Panc1 (cell line): ENCODE measurements at regions not wholly inside any gene's neighbourhood (a gene's known extent, or its start where the extent isn't known, plus 50 kb on each side); places are given as distances from the start of the nearest gene placed in this dataset.

Source experiments
- ATAC-seq: fragments of 200-7000 bp; cut with Tn5 transposase; 2 replicates; pipeline ENCODE4 v1.9.1; 2020; ENCODE audit warnings: mild to moderate bottlenecking, moderate library complexity
- BruUV-seq: library from RNA; stranded (reverse); fragments of 400-500 nt; replicated peaks from 2 replicates; lab custom pipeline; 2021; lab: Mats Ljungman, UMichigan
- CTCF ChIA-PET: fragments of 300-600 bp; sonication (Branson Sonifier 250); formaldehyde crosslinking; loops from one replicate; lab custom pipeline; 2022; ENCODE audit warnings: antibody characterized with exemption; lab: Charles Lee
- POLR2A ChIA-PET: fragments of 300-600 bp; sonication (Branson Sonifier 250); formaldehyde crosslinking; loops from one replicate; lab custom pipeline; 2022; ENCODE audit warnings: antibody characterized with exemption; lab: Charles Lee
- DNase-seq: peaks from one replicate; pipeline ENCODE4 v3.0.0-alpha.2; 2010; ENCODE audit warnings: low read depth, low spot score
- H3K27ac ChIP-seq: 2 replicates; pipeline ENCODE4 v1.5.1; 2011; ENCODE audit warnings: mild to moderate bottlenecking, low read length, inconsistent platforms
- H3K27me3 ChIP-seq: fragments of 200-500 bp; sonication (Bioruptor generic); 2 replicates; pipeline ENCODE4 v1.6.0; 2014; ENCODE audit warnings: low read length, inconsistent platforms; ENCODE audit not compliant: control insufficient read depth, insufficient read depth
- H3K36me3 ChIP-seq: fragments of 200-500 bp; sonication (Bioruptor generic); 2 replicates; pipeline ENCODE4 v1.5.1; 2014; ENCODE audit warnings: inconsistent platforms, mild to moderate bottlenecking, low read length, moderate library complexity; ENCODE audit not compliant: control insufficient read depth, insufficient read depth
- H3K4me1 ChIP-seq: 2 replicates; pipeline ENCODE4 v1.5.1; 2011; ENCODE audit warnings: inconsistent platforms, mild to moderate bottlenecking, low read length, moderate library complexity; ENCODE audit not compliant: control insufficient read depth, insufficient read depth
- H3K4me3 ChIP-seq, 2 experiments: 2 replicates each; pipeline ENCODE4 v1.5.1; 2011 to 2012; ENCODE audit warnings: low read depth in 2 of 2, low read length in 2 of 2, mild to moderate bottlenecking in 2 of 2, inconsistent platforms in 1 of 2, moderate library complexity in 1 of 2
- H3K9me3 ChIP-seq: fragments of 200-500 bp; sonication (Bioruptor generic); 2 replicates; pipeline ENCODE4 v1.5.1; 2014; ENCODE audit warnings: low read depth, mild to moderate bottlenecking, inconsistent platforms, low read length, moderate library complexity; ENCODE audit not compliant: control insufficient read depth, insufficient read depth
- CTCF ChIP-seq: fragments of 450-650 bp; IDR thresholded peaks from 2 replicates; pipeline ENCODE4 v1.5.1; 2017; ENCODE audit warnings: mild to moderate bottlenecking
- POLR2AphosphoS5 ChIP-seq: IDR thresholded peaks from 2 replicates; pipeline ENCODE4 v1.6.1; 2012; ENCODE audit warnings: mild to moderate bottlenecking, low read depth, low read length, moderate library complexity
- REST ChIP-seq, 2 experiments: IDR thresholded peaks; 2 replicates each; pipeline ENCODE4 v1.6.1; 2011 to 2012; ENCODE audit warnings: low read depth in 2 of 2, control low read depth in 1 of 2, low read length in 1 of 2, mild to moderate bottlenecking in 1 of 2, moderate library complexity in 1 of 2; ENCODE audit not compliant: insufficient read depth in 1 of 2
- SIN3A ChIP-seq: IDR thresholded peaks from 2 replicates; pipeline ENCODE4 v1.6.1; 2012; ENCODE audit warnings: low read depth, mild to moderate bottlenecking, low read length, moderate library complexity, borderline replicate concordance; ENCODE audit not compliant: insufficient read depth
- TCF7L2 ChIP-seq: IDR thresholded peaks from 2 replicates; pipeline ENCODE4 v1.6.1; 2011; ENCODE audit warnings: mild to moderate bottlenecking, low read depth, low read length, inconsistent platforms
- in situ Hi-C: cut with HindIII; loops from 2 replicates; pipeline ENCODE4 v1.10.0; 2016; ENCODE audit warnings: low sequenced_read_pairs, low pct_unique_long_range_greater_than_20kb
- intact Hi-C: fragments of 100-400 bp; cut with micrococcal nuclease; formaldehyde crosslinking; loops from one replicate; pipeline ENCODE4 v1.10.0; 2022; ENCODE audit not compliant: unreplicated experiment

GRCh38 chr12:131370791-131371347, 340.0 kb upstream of the SFSWAP start:
- H3K27me3 ChIP-seq = no peaks in the 10 kb centered on the region
- no peak overlapping the region for H3K27ac ChIP-seq
- DNase-seq (no peak), ATAC-seq (no peak)
- intact Hi-C loops (no loop called here), in situ Hi-C loops (no loop called here)
- CTCF ChIA-PET = no interaction called here
- no peaks in the 10 kb centered on the region for H3K36me3 ChIP-seq
- no peak overlapping the region for H3K4me3 ChIP-seq
- TF ChIP-seq TCF7L2 (no peak), SIN3A (no peak), POLR2AphosphoS5 (no peak), REST (IDR thresholded peaks at IDR 0.05; ENCODE audit: insufficient read depth in 1 of 2, low read depth in 2 of 2, low read length in 1 of 2) (no peak), CTCF (no peak)
- no peaks in the 10 kb centered on the region for H3K9me3 ChIP-seq
- H3K4me1 ChIP-seq = no peaks in the 10 kb centered on the region
- POLR2A ChIA-PET = no interaction called here
- no TSS peak for BruUV-seq

GRCh38 chr12:131371401-131372170, 339.3 kb upstream of the SFSWAP start:
- ATAC-seq (no peak), DNase-seq (no peak)
- H3K27ac ChIP-seq = no peak overlapping the region
- TF ChIP-seq POLR2AphosphoS5 = no peak
- TF ChIP-seq REST (IDR thresholded peaks at IDR 0.05; ENCODE audit: insufficient read depth in 1 of 2, low read depth in 2 of 2, low read length in 1 of 2) = no peak
- no peak for TF ChIP-seq TCF7L2
- TF ChIP-seq CTCF = no peak
- no peak for TF ChIP-seq SIN3A
- H3K27me3 ChIP-seq = no peaks in the 10 kb centered on the region
- in situ Hi-C loops = no loop called here
- no peaks in the 10 kb centered on the region for H3K36me3 ChIP-seq
- no peaks in the 10 kb centered on the region for H3K9me3 ChIP-seq
- intact Hi-C loops = no loop called here
- ChIA-PET POLR2A (no interaction called here), CTCF (no interaction called here)
- no peak overlapping the region for H3K4me3 ChIP-seq
- BruUV-seq = no TSS peak
- H3K4me1 ChIP-seq = no peaks in the 10 kb centered on the region
